C4-2B (cell line): ENCODE measurements at regions not wholly inside any gene's neighbourhood (a gene's known extent, or its start where the extent isn't known, plus 50 kb on each side); places are given as distances from the start of the nearest gene placed in this dataset.

ENCODE experiments used
- CTCF ChIP-seq: fragments of 450-650 bp; conservative IDR thresholded peaks from 2 replicates; pipeline ENCODE4 v1.5.1; 2017; ENCODE audit warnings: mild to moderate bottlenecking
- ZFX ChIP-seq: fragments of 450-650 bp; IDR thresholded peaks from 2 replicates; pipeline ENCODE4 v1.6.1; 2017

GRCh38 chr4:145320294-145320693 is 139.9 kb upstream of the OTUD4 start:
- TF ChIP-seq CTCF (no peak), ZFX (no peak)
